ENCODE measurements at regions not wholly inside any gene's neighbourhood (a gene's known extent, or its start where the extent isn't known, plus 50 kb on each side); places are given as distances from the start of the nearest gene placed in this dataset.

- DNase-seq = no peak
- no peaks in the 10 kb centered on the region for H4K20me1 ChIP-seq (ENCODE audit: insufficient read depth, low read length)
- H3K27me3 ChIP-seq (ENCODE audit: insufficient read depth, low read length, poor library complexity) = no peaks in the 10 kb centered on the region
- H2AFZ ChIP-seq (ENCODE audit: low read depth, low read length) = no peak overlapping the region
- H3K4me2 ChIP-seq (ENCODE audit: insufficient read depth, low read length) = no peak overlapping the region
- no peaks in the 10 kb centered on the region for H3K9me3 ChIP-seq (ENCODE audit: insufficient read depth, low read length, severe bottlenecking)
- no peak overlapping the region for H3K9ac ChIP-seq (ENCODE audit: low read depth, low read length)
- H3K4me1 ChIP-seq (ENCODE audit: insufficient read depth, low read length) = no peaks in the 10 kb centered on the region
- H3K27ac ChIP-seq (ENCODE audit: low read length) = no peak overlapping the region
- no peak overlapping the region for H3K4me3 ChIP-seq (ENCODE audit: low read depth in 1 of 2, low read length in 2 of 2)
- H3K79me2 ChIP-seq (ENCODE audit: insufficient read depth, low read length) = no peaks in the 10 kb centered on the region
- ATAC-seq (ENCODE audit: insufficient read depth, low read depth) = no peak
- TF ChIP-seq CTCF (IDR thresholded peaks at IDR 0.05; ENCODE audit: borderline replicate concordance, extremely low read depth, low read length, poor library complexity, severe bottlenecking) (no peak), EZH2 (IDR thresholded peaks at IDR 0.05; ENCODE audit: borderline replicate concordance, low read depth, low read length, severe bottlenecking) (no peak)
- H3K36me3 ChIP-seq (ENCODE audit: insufficient read depth, low read length) = no peaks in the 10 kb centered on the region
These were observed 207.0 kb upstream of the FAM9B start for GRCh38 chrX:9240956-9241355.

- Histone ChIP-seq H3K9ac (ENCODE audit: low read depth, low read length) (no peak overlapping the region), H3K4me3 (ENCODE audit: low read depth in 1 of 2, low read length in 2 of 2) (no peak overlapping the region), H3K79me2 (ENCODE audit: insufficient read depth, low read length) (no peaks in the 10 kb centered on the region), H3K4me2 (ENCODE audit: insufficient read depth, low read length) (no peak overlapping the region), H3K9me3 (ENCODE audit: insufficient read depth, low read length, severe bottlenecking) (no peaks in the 10 kb centered on the region), H3K27me3 (ENCODE audit: insufficient read depth, low read length, poor library complexity) (no peaks in the 10 kb centered on the region), H4K20me1 (ENCODE audit: insufficient read depth, low read length) (no peaks in the 10 kb centered on the region), H3K4me1 (ENCODE audit: insufficient read depth, low read length) (no peaks in the 10 kb centered on the region), H3K27ac (ENCODE audit: low read length) (no peak overlapping the region), H3K36me3 (ENCODE audit: insufficient read depth, low read length) (no peaks in the 10 kb centered on the region), H2AFZ (ENCODE audit: low read depth, low read length) (no peak overlapping the region)
- DNase-seq (no peak), ATAC-seq (ENCODE audit: insufficient read depth, low read depth) (no peak)
- TF ChIP-seq EZH2 (IDR thresholded peaks at IDR 0.05; ENCODE audit: borderline replicate concordance, low read depth, low read length, severe bottlenecking) (no peak), CTCF (IDR thresholded peaks at IDR 0.05; ENCODE audit: borderline replicate concordance, extremely low read depth, low read length, poor library complexity, severe bottlenecking) (no peak)
These were observed 207.5 kb upstream of the FAM9B start for GRCh38 chrX:9241427-9241826.

GRCh38 chrX:9249051-9249846, 215.3 kb upstream of the FAM9B start:
- no peaks in the 10 kb centered on the region for H3K9me3 ChIP-seq (ENCODE audit: insufficient read depth, low read length, severe bottlenecking)
- H3K4me1 ChIP-seq (ENCODE audit: insufficient read depth, low read length) = no peaks in the 10 kb centered on the region
- H3K79me2 ChIP-seq (ENCODE audit: insufficient read depth, low read length) = no peaks in the 10 kb centered on the region
- no peak overlapping the region for H2AFZ ChIP-seq (ENCODE audit: low read depth, low read length)
- H3K9ac ChIP-seq (ENCODE audit: low read depth, low read length) = no peak overlapping the region
- H4K20me1 ChIP-seq (ENCODE audit: insufficient read depth, low read length) = no peaks in the 10 kb centered on the region
- H3K27ac ChIP-seq (ENCODE audit: low read length) = no peak overlapping the region
- TF ChIP-seq CTCF (IDR thresholded peaks at IDR 0.05; ENCODE audit: borderline replicate concordance, extremely low read depth, low read length, poor library complexity, severe bottlenecking) = no peak
- no peak for TF ChIP-seq EZH2 (IDR thresholded peaks at IDR 0.05; ENCODE audit: borderline replicate concordance, low read depth, low read length, severe bottlenecking)
- no peak for ATAC-seq (ENCODE audit: insufficient read depth, low read depth)
- H3K4me3 ChIP-seq (ENCODE audit: low read depth in 1 of 2, low read length in 2 of 2) = no peak overlapping the region
- no peaks in the 10 kb centered on the region for H3K27me3 ChIP-seq (ENCODE audit: insufficient read depth, low read length, poor library complexity)
- no peak for DNase-seq
- H3K36me3 ChIP-seq (ENCODE audit: insufficient read depth, low read length) = no peaks in the 10 kb centered on the region
- H3K4me2 ChIP-seq (ENCODE audit: insufficient read depth, low read length) = no peak overlapping the region
